SKM-1 (cell line): ENCODE measurements at regions not wholly inside any gene's neighbourhood (a gene's known extent, or its start where the extent isn't known, plus 50 kb on each side); places are given as distances from the start of the nearest gene placed in this dataset.
"Not testable (repeated sequence)": the region's sequence is repeated elsewhere in the genome, so short reads cannot be mapped to it uniquely, and the experiment has no call there.

ENCODE experiments used
- DNase-seq: peaks from one replicate; lab custom pipeline; 2025; ENCODE audit not compliant: unreplicated experiment; lab: John Stamatoyannopoulos, UW

- DNase-seq = not testable (repeated sequence)
These were observed 67.8 kb upstream of the GBE1 start for GRCh38 chr3:81829272-81829671.

GRCh38 chr3:81823882-81824395 is 62.5 kb upstream of the GBE1 start:
- DNase-seq = peak; percentile 90

- DNase-seq = no peak
These were observed 61.6 kb upstream of the GBE1 start for GRCh38 chr3:81823086-81823485.

- DNase-seq = no peak
These were observed 55.2 kb upstream of the GBE1 start for GRCh38 chr3:81816473-81817250.

- not testable (repeated sequence) for DNase-seq
These were observed 50.7 kb upstream of the GBE1 start for GRCh38 chr3:81812098-81812497.
